Endothelial cell of umbilical vein (primary cell): ENCODE measurements at regions not wholly inside any gene's neighbourhood (a gene's known extent, or its start where the extent isn't known, plus 50 kb on each side); places are given as distances from the start of the nearest gene placed in this dataset.

Experiments used
- BruUV-seq: library from RNA; stranded (reverse); fragments of 400-500 nt; replicated peaks from 2 replicates; lab custom pipeline; 2021; lab: Mats Ljungman, UMichigan
- CTCF ChIA-PET: fragments of 300-600, 350-600 bp; sonication (Branson Sonifier 250); formaldehyde crosslinking; loops from one replicate; lab custom pipeline; 2021; ENCODE audit warnings: antibody characterized with exemption, inconsistent platforms; lab: Charles Lee
- POLR2A ChIA-PET: fragments of 300-600, 350-600 bp; sonication (Branson Sonifier 250); formaldehyde crosslinking; loops from one replicate; lab custom pipeline; 2021; ENCODE audit warnings: antibody characterized with exemption, inconsistent platforms; lab: Charles Lee
- DNase-seq: peaks from one replicate; pipeline ENCODE4 v3.0.0-alpha.2; 2011; ENCODE audit warnings: low read depth, low spot score
- FAIRE-seq: peaks from 2 replicates; lab custom pipeline; 2011; peaks lifted over from hg19 to GRCh38; lab: Jason Lieb, UNC
- H2AFZ ChIP-seq: 2 replicates; pipeline ENCODE4 v1.6.0; 2012; ENCODE audit warnings: low read depth, low read length, control low read depth, inconsistent platforms
- H3K27ac ChIP-seq: 2 replicates; pipeline ENCODE4 v1.5.1; 2011; ENCODE audit warnings: low read depth, mild to moderate bottlenecking, control low read depth, low read length, moderate library complexity; ENCODE audit not compliant: insufficient read depth
- H3K27me3 ChIP-seq, 2 experiments: 2 replicates each; pipeline versions ENCODE4 v1.6.0 to v1.6.1; 2011; ENCODE audit warnings: low read length in 2 of 2, mixed read lengths in 1 of 2; ENCODE audit not compliant: control insufficient read depth in 2 of 2, insufficient read depth in 2 of 2
- H3K36me3 ChIP-seq, 2 experiments: 2 replicates in 1 of 2; 3 replicates in 1 of 2; pipeline ENCODE4 v1.5.1; 2011; ENCODE audit warnings: low read length in 2 of 2, mild to moderate bottlenecking in 1 of 2, moderate library complexity in 1 of 2; ENCODE audit not compliant: control insufficient read depth in 2 of 2, insufficient read depth in 2 of 2; ENCODE audit errors: extremely low read depth in 1 of 2
- H3K4me1 ChIP-seq: 3 replicates; pipeline ENCODE4 v1.5.1; 2011; ENCODE audit warnings: mild to moderate bottlenecking, low read length; ENCODE audit not compliant: control insufficient read depth, insufficient read depth; ENCODE audit errors: extremely low read depth
- H3K4me2 ChIP-seq: 2 replicates; pipeline ENCODE4 v1.6.1; 2011; ENCODE audit warnings: low read length, control low read depth, mixed read lengths; ENCODE audit not compliant: insufficient read depth
- H3K4me3 ChIP-seq, 3 experiments: fragments of 200-600 bp in 1 of 3; sonication (generic), shearing (Covaris generic) in 1 of 3; replicated peaks in 1 of 3; 2 replicates each; pipeline ENCODE4 v1.5.1; 2011 to 2016; ENCODE audit warnings: control low read depth in 3 of 3, low read length in 3 of 3, mild to moderate bottlenecking in 2 of 3, inconsistent platforms in 1 of 3, low read depth in 1 of 3, moderate library complexity in 1 of 3; ENCODE audit not compliant: insufficient read depth in 1 of 3
- H3K79me2 ChIP-seq: 2 replicates; pipeline ENCODE4 v1.6.0; 2012; ENCODE audit warnings: low read length, inconsistent platforms; ENCODE audit not compliant: control insufficient read depth, insufficient read depth
- H3K9ac ChIP-seq: replicated peaks from 2 replicates; pipeline ENCODE3; 2011; ENCODE audit warnings: low read length, control low read depth; ENCODE audit not compliant: insufficient read depth; ENCODE audit errors: extremely low read depth
- H3K9me1 ChIP-seq: replicated peaks from 3 replicates; pipeline ENCODE4 v1.6.0; 2011; ENCODE audit warnings: mild to moderate bottlenecking, low read length; ENCODE audit not compliant: control insufficient read depth, insufficient read depth; ENCODE audit errors: extremely low read depth
- H3K9me3 ChIP-seq: replicated peaks from 2 replicates; pipeline ENCODE4 v1.5.1; 2012; ENCODE audit warnings: low read length, inconsistent platforms; ENCODE audit not compliant: control insufficient read depth, insufficient read depth
- H4K20me1 ChIP-seq: replicated peaks from 2 replicates; pipeline ENCODE3; 2011; ENCODE audit warnings: mild to moderate bottlenecking, low read length; ENCODE audit not compliant: control insufficient read depth, insufficient read depth; ENCODE audit errors: extremely low read depth
- EZH2 ChIP-seq: IDR thresholded peaks from 2 replicates; pipeline ENCODE4 v1.6.1; 2012; ENCODE audit warnings: borderline replicate concordance, low read depth, mild to moderate bottlenecking, moderate library complexity, low read length, inconsistent platforms; ENCODE audit not compliant: severe bottlenecking
- FOS ChIP-seq: IDR thresholded peaks from 2 replicates; pipeline ENCODE4 v1.6.1; 2011; ENCODE audit warnings: mild to moderate bottlenecking, low read length, moderate library complexity, borderline replicate concordance; ENCODE audit not compliant: insufficient read depth
- GATA2 ChIP-seq: IDR thresholded peaks from 2 replicates; pipeline ENCODE4 v1.7.0; 2011; ENCODE audit warnings: low read depth, mild to moderate bottlenecking, moderate library complexity, mixed read lengths, low read length; ENCODE audit not compliant: insufficient read length, insufficient read depth
- JUN ChIP-seq: IDR thresholded peaks from 2 replicates; pipeline ENCODE4 v1.6.1; 2011; ENCODE audit warnings: borderline replicate concordance, low read depth; ENCODE audit not compliant: insufficient read length, insufficient read depth
- MAX ChIP-seq: IDR thresholded peaks from 2 replicates; pipeline ENCODE4 v1.6.1; 2011; ENCODE audit not compliant: insufficient read depth, insufficient read length
- MYC ChIP-seq: IDR thresholded peaks from one replicate; pipeline ENCODE4 v1.6.1; 2011; ENCODE audit warnings: mild to moderate bottlenecking, low read depth, low read length
- POLR2A ChIP-seq: IDR thresholded peaks from 2 replicates; pipeline ENCODE4 v1.6.1; 2012; ENCODE audit warnings: low read depth, mild to moderate bottlenecking, control low read depth, low read length
- POLR2AphosphoS5 ChIP-seq: IDR thresholded peaks from 2 replicates; pipeline ENCODE4 v1.6.1; 2012; ENCODE audit warnings: low read depth, mild to moderate bottlenecking, control low read depth, low read length, moderate library complexity; ENCODE audit not compliant: insufficient read depth
- dilution Hi-C: fragments of 300-500 bp; cut with MboI; formaldehyde crosslinking; loops from one replicate; pipeline ENCODE4 v1.15.0; 2019; ENCODE audit warnings: low sequenced_read_pairs; ENCODE audit not compliant: extremely low pct_ligation_motif_present
- intact Hi-C: fragments of 100-400 bp; cut with micrococcal nuclease; formaldehyde crosslinking; loops from one replicate; pipeline ENCODE4 v1.10.0; 2022
- TF ChIP-seq, protein P1 (sequence below), 2 donors: IDR thresholded peaks; 1 replicate in 1 of 2; 2 replicates in 1 of 2; pipeline ENCODE4 v1.5.1; 2011; ENCODE audit warnings: low read length in 2 of 2, mild to moderate bottlenecking in 2 of 2, moderate library complexity in 2 of 2, control low read depth in 1 of 2, inconsistent platforms in 1 of 2, low read depth in 1 of 2; ENCODE audit not compliant: insufficient read depth in 1 of 2; ENCODE audit errors: extremely low read depth in 1 of 2

- H3K9ac ChIP-seq: no peak overlapping the region
- no peaks in the 10 kb centered on the region for H3K27me3 ChIP-seq
- peak overlapping the region; percentile 76 for H2AFZ ChIP-seq
- no peaks in the 10 kb centered on the region for H3K79me2 ChIP-seq
- intact Hi-C loops: loop anchor here (1.0 to 5.0 kb wide), 2 partner anchors 39 to 225 kb away; no protein-coding TSS in a partner anchor
- H3K4me3 ChIP-seq: no peak overlapping the region
- peaks cover 14% of the 10 kb centered on the region for H3K4me1 ChIP-seq
- CTCF ChIA-PET: interaction anchor here (0.9 to 3.2 kb wide), 5 partner anchors 39 to 244 kb away, joined by 3 to 24 read pairs (median 7); no protein-coding TSS in a partner anchor
- BruUV-seq: no TSS peak
- no peak overlapping the region for H3K4me2 ChIP-seq
- POLR2A ChIA-PET: no interaction called here
- H3K36me3 ChIP-seq: no peaks in the 10 kb centered on the region
- no peak overlapping the region for H3K27ac ChIP-seq
- no peak for DNase-seq
- H3K9me3 ChIP-seq: no peaks in the 10 kb centered on the region
- TF ChIP-seq FOS (no peak), MAX (no peak), JUN (no peak), GATA2 (no peak), POLR2AphosphoS5 (no peak), POLR2A (no peak), MYC (no peak), EZH2 (no peak)
- TF ChIP-seq, protein P1, sequence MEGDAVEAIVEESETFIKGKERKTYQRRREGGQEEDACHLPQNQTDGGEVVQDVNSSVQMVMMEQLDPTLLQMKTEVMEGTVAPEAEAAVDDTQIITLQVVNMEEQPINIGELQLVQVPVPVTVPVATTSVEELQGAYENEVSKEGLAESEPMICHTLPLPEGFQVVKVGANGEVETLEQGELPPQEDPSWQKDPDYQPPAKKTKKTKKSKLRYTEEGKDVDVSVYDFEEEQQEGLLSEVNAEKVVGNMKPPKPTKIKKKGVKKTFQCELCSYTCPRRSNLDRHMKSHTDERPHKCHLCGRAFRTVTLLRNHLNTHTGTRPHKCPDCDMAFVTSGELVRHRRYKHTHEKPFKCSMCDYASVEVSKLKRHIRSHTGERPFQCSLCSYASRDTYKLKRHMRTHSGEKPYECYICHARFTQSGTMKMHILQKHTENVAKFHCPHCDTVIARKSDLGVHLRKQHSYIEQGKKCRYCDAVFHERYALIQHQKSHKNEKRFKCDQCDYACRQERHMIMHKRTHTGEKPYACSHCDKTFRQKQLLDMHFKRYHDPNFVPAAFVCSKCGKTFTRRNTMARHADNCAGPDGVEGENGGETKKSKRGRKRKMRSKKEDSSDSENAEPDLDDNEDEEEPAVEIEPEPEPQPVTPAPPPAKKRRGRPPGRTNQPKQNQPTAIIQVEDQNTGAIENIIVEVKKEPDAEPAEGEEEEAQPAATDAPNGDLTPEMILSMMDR (IDR thresholded peaks at IDR 0.05; ENCODE audit: extremely low read depth in 1 of 2, insufficient read depth in 1 of 2, low read depth in 1 of 2, low read length in 2 of 2): no peak
- no peaks in the 10 kb centered on the region for H4K20me1 ChIP-seq
- no peaks in the 10 kb centered on the region for H3K9me1 ChIP-seq
- dilution Hi-C loops: no loop called here
- FAIRE-seq: no peak
These were observed 203.3 kb downstream of the BCAS1 start for GRCh38 chr20:53866794-53867740.
